Right lobe of liver (tissue), 4 donors: ENCODE measurements at regions not wholly inside any gene's neighbourhood (a gene's known extent, or its start where the extent isn't known, plus 50 kb on each side); places are given as distances from the start of the nearest gene placed in this dataset.

Source experiments
- POLR2A ChIP-seq: fragments of 450-650 bp; IDR thresholded peaks from one replicate; pipeline ENCODE4 v1.6.1; 2017; ENCODE audit warnings: antibody characterized with exemption, mild to moderate bottlenecking
- TF ChIP-seq, protein P1 (sequence below), 4 donors: fragments of 200-600 bp in 3 of 4; fragments of 450-650 bp in 1 of 4; IDR thresholded peaks; one replicate each; pipeline versions ENCODE4 v1.5.1 to v1.8.0; 2016 to 2022; ENCODE audit warnings: antibody characterized with exemption in 4 of 4, mild to moderate bottlenecking in 2 of 4
- donor health status: DM: no; HTN: no; CAD: no.
- donor health status: DM: no; HTN: no; CAD: no.
- donor health status: DM: no; HTN: yes; CAD: no.

DNA sequence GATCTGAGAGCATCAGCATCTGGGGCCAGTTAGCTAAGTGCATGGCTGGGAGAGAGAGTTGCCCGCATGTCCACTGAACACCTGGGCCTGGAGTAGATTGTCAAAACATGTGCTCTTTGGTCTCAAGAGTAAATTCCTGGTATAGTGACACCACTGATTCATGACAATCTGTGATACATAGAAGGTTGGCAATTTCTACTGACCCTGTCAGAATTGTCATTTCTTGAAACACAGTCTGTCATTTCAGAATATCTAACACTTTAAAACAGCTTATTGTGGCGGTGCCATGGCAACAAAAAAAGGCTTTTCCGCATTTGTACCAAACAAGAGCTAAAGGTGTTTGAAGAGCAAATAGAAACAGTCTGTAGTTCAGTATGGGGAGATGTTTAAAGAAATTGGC lies 186.4 kb upstream of the FAM78B start:
- TF ChIP-seq, protein P1, sequence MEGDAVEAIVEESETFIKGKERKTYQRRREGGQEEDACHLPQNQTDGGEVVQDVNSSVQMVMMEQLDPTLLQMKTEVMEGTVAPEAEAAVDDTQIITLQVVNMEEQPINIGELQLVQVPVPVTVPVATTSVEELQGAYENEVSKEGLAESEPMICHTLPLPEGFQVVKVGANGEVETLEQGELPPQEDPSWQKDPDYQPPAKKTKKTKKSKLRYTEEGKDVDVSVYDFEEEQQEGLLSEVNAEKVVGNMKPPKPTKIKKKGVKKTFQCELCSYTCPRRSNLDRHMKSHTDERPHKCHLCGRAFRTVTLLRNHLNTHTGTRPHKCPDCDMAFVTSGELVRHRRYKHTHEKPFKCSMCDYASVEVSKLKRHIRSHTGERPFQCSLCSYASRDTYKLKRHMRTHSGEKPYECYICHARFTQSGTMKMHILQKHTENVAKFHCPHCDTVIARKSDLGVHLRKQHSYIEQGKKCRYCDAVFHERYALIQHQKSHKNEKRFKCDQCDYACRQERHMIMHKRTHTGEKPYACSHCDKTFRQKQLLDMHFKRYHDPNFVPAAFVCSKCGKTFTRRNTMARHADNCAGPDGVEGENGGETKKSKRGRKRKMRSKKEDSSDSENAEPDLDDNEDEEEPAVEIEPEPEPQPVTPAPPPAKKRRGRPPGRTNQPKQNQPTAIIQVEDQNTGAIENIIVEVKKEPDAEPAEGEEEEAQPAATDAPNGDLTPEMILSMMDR (IDR thresholded peaks at IDR 0.05), result no peak
- TF ChIP-seq POLR2A, result no peak
